Keratinocyte (primary cell): ENCODE measurements at regions not wholly inside any gene's neighbourhood (a gene's known extent, or its start where the extent isn't known, plus 50 kb on each side); places are given as distances from the start of the nearest gene placed in this dataset.

ENCODE experiments used
- EZH2 ChIP-seq: IDR thresholded peaks from one replicate; pipeline ENCODE4 v1.6.1; 2012; ENCODE audit warnings: inconsistent platforms, mild to moderate bottlenecking, low read length, moderate library complexity
- TF ChIP-seq, protein P1 (sequence below), 3 experiments: IDR thresholded peaks in 1 of 3; conservative IDR thresholded peaks in 1 of 3; optimal IDR thresholded peaks in 1 of 3; 2 replicates in 2 of 3; 3 replicates in 1 of 3; pipeline versions ENCODE3 to v1.5.1; 2011; ENCODE audit warnings: low read length in 3 of 3, mild to moderate bottlenecking in 3 of 3, moderate library complexity in 2 of 3, control low read depth in 1 of 3, inconsistent platforms in 1 of 3; ENCODE audit not compliant: insufficient read depth in 2 of 3; ENCODE audit errors: extremely low read depth in 1 of 3

DNA sequence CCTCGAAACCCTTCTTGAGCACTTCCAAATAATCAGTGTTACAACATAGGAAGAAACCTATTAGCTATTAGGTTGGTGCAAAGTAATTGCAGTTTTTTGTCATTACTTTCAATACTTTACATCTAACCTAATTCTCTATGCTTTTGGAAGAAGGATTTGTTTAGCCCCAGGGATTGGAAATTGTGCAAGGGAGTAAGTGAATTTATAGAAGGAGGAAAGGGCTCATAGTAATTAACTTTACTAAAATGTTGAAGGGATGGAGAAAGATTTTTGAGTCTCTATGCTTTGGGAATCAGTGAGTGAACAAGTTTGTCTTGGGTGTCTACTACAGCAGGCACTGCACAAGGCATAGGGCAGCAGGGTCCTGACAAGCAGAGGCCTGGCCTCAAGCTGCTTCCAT is 261.1 kb downstream of the EN1 start:
- TF ChIP-seq, protein P1, sequence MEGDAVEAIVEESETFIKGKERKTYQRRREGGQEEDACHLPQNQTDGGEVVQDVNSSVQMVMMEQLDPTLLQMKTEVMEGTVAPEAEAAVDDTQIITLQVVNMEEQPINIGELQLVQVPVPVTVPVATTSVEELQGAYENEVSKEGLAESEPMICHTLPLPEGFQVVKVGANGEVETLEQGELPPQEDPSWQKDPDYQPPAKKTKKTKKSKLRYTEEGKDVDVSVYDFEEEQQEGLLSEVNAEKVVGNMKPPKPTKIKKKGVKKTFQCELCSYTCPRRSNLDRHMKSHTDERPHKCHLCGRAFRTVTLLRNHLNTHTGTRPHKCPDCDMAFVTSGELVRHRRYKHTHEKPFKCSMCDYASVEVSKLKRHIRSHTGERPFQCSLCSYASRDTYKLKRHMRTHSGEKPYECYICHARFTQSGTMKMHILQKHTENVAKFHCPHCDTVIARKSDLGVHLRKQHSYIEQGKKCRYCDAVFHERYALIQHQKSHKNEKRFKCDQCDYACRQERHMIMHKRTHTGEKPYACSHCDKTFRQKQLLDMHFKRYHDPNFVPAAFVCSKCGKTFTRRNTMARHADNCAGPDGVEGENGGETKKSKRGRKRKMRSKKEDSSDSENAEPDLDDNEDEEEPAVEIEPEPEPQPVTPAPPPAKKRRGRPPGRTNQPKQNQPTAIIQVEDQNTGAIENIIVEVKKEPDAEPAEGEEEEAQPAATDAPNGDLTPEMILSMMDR (optimal IDR thresholded peaks at IDR 0.05 in 1 of 3, IDR thresholded peaks at IDR 0.05 in 1 of 3, conservative IDR thresholded peaks at IDR 0.05 in 1 of 3; ENCODE audit: extremely low read depth in 1 of 3, insufficient read depth in 2 of 3, low read length in 3 of 3), result no peak
- no peak for TF ChIP-seq EZH2
